HepG2 (cell line): ENCODE measurements at regions not wholly inside any gene's neighbourhood (a gene's known extent, or its start where the extent isn't known, plus 50 kb on each side); places are given as distances from the start of the nearest gene placed in this dataset.

ENCODE experiments used
- EP300 ChIP-seq, 3 experiments: sonication (generic) in 1 of 3; formaldehyde crosslinking in 1 of 3; IDR thresholded peaks; 2 replicates each; pipeline versions ENCODE4 v1.5.1 to v1.6.1; 2011 to 2020; ENCODE audit warnings: low read depth in 2 of 3, low read length in 2 of 3, borderline replicate concordance in 1 of 3, improper control_type of control experiment in 1 of 3, mild to moderate bottlenecking in 1 of 3, missing genetic modification reagents in 1 of 3, moderate library complexity in 1 of 3
- ESRRA ChIP-seq: sonication (generic); formaldehyde crosslinking; IDR thresholded peaks from 2 replicates; pipeline ENCODE4 v1.5.1; 2020; ENCODE audit warnings: mild to moderate bottlenecking, low read depth, missing genetic modification reagents
- EZH2 ChIP-seq: conservative IDR thresholded peaks from 2 replicates; pipeline ENCODE4 v1.6.1; 2012; ENCODE audit warnings: mild to moderate bottlenecking, low read depth, low read length, moderate library complexity
- FOXO1 ChIP-seq: sonication (generic); formaldehyde crosslinking; IDR thresholded peaks from 2 replicates; pipeline ENCODE4 v1.4.0; 2020; ENCODE audit warnings: missing genetic modification reagents
- MAFG ChIP-seq: sonication (generic); formaldehyde crosslinking; IDR thresholded peaks from 2 replicates; pipeline ENCODE4 v1.5.1; 2020; ENCODE audit warnings: mild to moderate bottlenecking, missing genetic modification reagents
- MAFK ChIP-seq, 2 experiments: IDR thresholded peaks in 1 of 2; conservative IDR thresholded peaks in 1 of 2; 2 replicates each; pipeline ENCODE4 v1.6.1; 2011; ENCODE audit warnings: improper control_type of control experiment in 2 of 2, low read length in 2 of 2
- NR3C1 ChIP-seq: sonication (generic); formaldehyde crosslinking; IDR thresholded peaks from 2 replicates; pipeline ENCODE4 v1.4.0; 2020; ENCODE audit warnings: missing genetic modification reagents
- PCBP1 ChIP-seq: fragments of 200-400 bp; formaldehyde crosslinking; IDR thresholded peaks from 2 replicates; pipeline ENCODE4 v1.6.1; 2017; ENCODE audit warnings: mild to moderate bottlenecking, low read depth, low read length, borderline replicate concordance
- RFX5 ChIP-seq: IDR thresholded peaks from 2 replicates; pipeline ENCODE4 v1.6.1; 2011; ENCODE audit warnings: low read depth, low read length, improper control_type of control experiment
- TF ChIP-seq, protein P1 (sequence below): sonication (generic); formaldehyde crosslinking; IDR thresholded peaks from 2 replicates; pipeline ENCODE4 v1.5.0; 2020; ENCODE audit warnings: mild to moderate bottlenecking, missing genetic modification reagents, moderate library complexity
- TF ChIP-seq, protein P2 (sequence below): sonication (generic); formaldehyde crosslinking; IDR thresholded peaks from 2 replicates; pipeline ENCODE4 v1.5.0; 2020; ENCODE audit warnings: missing genetic modification reagents
- TF ChIP-seq, protein P3 (sequence below): sonication (generic); formaldehyde crosslinking; IDR thresholded peaks from 2 replicates; pipeline ENCODE4 v1.9.0; 2021; ENCODE audit warnings: missing genetic modification reagents, borderline replicate concordance
- TF ChIP-seq, protein P4 (sequence below): sonication (generic); formaldehyde crosslinking; IDR thresholded peaks from 2 replicates; pipeline ENCODE4 v1.4.0; 2020; ENCODE audit warnings: low read depth, missing genetic modification reagents
- TF ChIP-seq, protein P5 (sequence below): sonication (generic); formaldehyde crosslinking; IDR thresholded peaks from 2 replicates; pipeline ENCODE4 v1.4.0; 2020; ENCODE audit warnings: missing genetic modification reagents, mild to moderate bottlenecking, borderline replicate concordance

DNA sequence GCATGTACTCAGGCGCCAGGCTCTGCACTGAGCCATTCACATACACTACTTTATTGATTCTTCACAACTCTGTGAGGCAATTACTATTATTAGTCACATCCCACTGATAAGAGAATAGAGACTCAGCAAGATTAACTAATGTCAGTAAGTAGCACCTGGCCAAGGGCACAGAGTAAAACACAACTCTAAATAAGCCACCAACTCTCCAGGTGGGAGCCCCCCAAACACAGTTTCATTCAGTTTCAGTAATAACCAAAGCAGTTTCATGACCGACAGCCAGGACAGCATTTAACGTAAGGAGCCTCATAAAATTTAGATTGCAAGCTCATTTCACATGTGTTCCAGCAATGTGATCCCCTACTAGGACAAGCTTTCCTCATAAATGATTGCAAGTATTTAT lies 323.1 kb upstream of the CCDC196 start:
- TF ChIP-seq, protein P1, sequence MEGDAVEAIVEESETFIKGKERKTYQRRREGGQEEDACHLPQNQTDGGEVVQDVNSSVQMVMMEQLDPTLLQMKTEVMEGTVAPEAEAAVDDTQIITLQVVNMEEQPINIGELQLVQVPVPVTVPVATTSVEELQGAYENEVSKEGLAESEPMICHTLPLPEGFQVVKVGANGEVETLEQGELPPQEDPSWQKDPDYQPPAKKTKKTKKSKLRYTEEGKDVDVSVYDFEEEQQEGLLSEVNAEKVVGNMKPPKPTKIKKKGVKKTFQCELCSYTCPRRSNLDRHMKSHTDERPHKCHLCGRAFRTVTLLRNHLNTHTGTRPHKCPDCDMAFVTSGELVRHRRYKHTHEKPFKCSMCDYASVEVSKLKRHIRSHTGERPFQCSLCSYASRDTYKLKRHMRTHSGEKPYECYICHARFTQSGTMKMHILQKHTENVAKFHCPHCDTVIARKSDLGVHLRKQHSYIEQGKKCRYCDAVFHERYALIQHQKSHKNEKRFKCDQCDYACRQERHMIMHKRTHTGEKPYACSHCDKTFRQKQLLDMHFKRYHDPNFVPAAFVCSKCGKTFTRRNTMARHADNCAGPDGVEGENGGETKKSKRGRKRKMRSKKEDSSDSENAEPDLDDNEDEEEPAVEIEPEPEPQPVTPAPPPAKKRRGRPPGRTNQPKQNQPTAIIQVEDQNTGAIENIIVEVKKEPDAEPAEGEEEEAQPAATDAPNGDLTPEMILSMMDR: no peak
- TF ChIP-seq EP300 (IDR thresholded peaks at IDR 0.05; ENCODE audit: low read depth in 2 of 2, low read length in 2 of 2): no peak
- TF ChIP-seq EP300 (CRISPR knock-in tag; IDR thresholded peaks at IDR 0.05; ENCODE audit: borderline replicate concordance): no peak
- TF ChIP-seq EZH2: no peak
- TF ChIP-seq RFX5: no peak
- TF ChIP-seq, protein P2, sequence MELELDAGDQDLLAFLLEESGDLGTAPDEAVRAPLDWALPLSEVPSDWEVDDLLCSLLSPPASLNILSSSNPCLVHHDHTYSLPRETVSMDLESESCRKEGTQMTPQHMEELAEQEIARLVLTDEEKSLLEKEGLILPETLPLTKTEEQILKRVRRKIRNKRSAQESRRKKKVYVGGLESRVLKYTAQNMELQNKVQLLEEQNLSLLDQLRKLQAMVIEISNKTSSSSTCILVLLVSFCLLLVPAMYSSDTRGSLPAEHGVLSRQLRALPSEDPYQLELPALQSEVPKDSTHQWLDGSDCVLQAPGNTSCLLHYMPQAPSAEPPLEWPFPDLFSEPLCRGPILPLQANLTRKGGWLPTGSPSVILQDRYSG: no peak
- TF ChIP-seq, protein P3, sequence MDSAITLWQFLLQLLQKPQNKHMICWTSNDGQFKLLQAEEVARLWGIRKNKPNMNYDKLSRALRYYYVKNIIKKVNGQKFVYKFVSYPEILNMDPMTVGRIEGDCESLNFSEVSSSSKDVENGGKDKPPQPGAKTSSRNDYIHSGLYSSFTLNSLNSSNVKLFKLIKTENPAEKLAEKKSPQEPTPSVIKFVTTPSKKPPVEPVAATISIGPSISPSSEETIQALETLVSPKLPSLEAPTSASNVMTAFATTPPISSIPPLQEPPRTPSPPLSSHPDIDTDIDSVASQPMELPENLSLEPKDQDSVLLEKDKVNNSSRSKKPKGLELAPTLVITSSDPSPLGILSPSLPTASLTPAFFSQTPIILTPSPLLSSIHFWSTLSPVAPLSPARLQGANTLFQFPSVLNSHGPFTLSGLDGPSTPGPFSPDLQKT (CRISPR knock-in tag): no peak
- TF ChIP-seq, protein P4, sequence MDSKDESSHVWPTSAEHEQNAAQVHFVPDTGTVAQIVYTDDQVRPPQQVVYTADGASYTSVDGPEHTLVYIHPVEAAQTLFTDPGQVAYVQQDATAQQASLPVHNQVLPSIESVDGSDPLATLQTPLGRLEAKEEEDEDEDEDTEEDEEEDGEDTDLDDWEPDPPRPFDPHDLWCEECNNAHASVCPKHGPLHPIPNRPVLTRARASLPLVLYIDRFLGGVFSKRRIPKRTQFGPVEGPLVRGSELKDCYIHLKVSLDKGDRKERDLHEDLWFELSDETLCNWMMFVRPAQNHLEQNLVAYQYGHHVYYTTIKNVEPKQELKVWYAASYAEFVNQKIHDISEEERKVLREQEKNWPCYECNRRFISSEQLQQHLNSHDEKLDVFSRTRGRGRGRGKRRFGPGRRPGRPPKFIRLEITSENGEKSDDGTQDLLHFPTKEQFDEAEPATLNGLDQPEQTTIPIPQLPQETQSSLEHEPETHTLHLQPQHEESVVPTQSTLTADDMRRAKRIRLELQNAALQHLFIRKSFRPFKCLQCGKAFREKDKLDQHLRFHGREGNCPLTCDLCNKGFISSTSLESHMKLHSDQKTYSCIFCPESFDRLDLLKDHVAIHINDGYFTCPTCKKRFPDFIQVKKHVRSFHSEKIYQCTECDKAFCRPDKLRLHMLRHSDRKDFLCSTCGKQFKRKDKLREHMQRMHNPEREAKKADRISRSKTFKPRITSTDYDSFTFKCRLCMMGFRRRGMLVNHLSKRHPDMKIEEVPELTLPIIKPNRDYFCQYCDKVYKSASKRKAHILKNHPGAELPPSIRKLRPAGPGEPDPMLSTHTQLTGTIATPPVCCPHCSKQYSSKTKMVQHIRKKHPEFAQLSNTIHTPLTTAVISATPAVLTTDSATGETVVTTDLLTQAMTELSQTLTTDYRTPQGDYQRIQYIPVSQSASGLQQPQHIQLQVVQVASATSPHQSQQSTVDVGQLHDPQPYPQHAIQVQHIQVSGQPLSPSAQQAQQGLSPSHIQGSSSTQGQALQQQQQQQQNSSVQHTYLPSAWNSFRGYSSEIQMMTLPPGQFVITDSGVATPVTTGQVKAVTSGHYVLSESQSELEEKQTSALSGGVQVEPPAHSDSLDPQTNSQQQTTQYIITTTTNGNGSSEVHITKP (CRISPR knock-in tag): no peak
- no peak for TF ChIP-seq ESRRA (CRISPR knock-in tag)
- TF ChIP-seq, protein P5, sequence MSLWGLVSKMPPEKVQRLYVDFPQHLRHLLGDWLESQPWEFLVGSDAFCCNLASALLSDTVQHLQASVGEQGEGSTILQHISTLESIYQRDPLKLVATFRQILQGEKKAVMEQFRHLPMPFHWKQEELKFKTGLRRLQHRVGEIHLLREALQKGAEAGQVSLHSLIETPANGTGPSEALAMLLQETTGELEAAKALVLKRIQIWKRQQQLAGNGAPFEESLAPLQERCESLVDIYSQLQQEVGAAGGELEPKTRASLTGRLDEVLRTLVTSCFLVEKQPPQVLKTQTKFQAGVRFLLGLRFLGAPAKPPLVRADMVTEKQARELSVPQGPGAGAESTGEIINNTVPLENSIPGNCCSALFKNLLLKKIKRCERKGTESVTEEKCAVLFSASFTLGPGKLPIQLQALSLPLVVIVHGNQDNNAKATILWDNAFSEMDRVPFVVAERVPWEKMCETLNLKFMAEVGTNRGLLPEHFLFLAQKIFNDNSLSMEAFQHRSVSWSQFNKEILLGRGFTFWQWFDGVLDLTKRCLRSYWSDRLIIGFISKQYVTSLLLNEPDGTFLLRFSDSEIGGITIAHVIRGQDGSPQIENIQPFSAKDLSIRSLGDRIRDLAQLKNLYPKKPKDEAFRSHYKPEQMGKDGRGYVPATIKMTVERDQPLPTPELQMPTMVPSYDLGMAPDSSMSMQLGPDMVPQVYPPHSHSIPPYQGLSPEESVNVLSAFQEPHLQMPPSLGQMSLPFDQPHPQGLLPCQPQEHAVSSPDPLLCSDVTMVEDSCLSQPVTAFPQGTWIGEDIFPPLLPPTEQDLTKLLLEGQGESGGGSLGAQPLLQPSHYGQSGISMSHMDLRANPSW (CRISPR knock-in tag): no peak
- TF ChIP-seq PCBP1: no peak
- TF ChIP-seq FOXO1: no peak
- no peak for TF ChIP-seq MAFG (CRISPR knock-in tag)
- TF ChIP-seq NR3C1 (CRISPR knock-in tag): no peak
- TF ChIP-seq MAFK (conservative IDR thresholded peaks at IDR 0.05 in 1 of 2, IDR thresholded peaks at IDR 0.05 in 1 of 2; ENCODE audit: low read length in 2 of 2): no peak
